HG03159 (cell line): ENCODE measurements at regions not wholly inside any gene's neighbourhood (a gene's known extent, or its start where the extent isn't known, plus 50 kb on each side); places are given as distances from the start of the nearest gene placed in this dataset.

Experiments
- ATAC-seq: cut with Tn5 transposase; IDR thresholded peaks from one replicate; pipeline ENCODE4 v1.9.1; 2021; ENCODE audit warnings: mild to moderate bottlenecking, moderate library complexity; ENCODE audit not compliant: unreplicated experiment

DNA sequence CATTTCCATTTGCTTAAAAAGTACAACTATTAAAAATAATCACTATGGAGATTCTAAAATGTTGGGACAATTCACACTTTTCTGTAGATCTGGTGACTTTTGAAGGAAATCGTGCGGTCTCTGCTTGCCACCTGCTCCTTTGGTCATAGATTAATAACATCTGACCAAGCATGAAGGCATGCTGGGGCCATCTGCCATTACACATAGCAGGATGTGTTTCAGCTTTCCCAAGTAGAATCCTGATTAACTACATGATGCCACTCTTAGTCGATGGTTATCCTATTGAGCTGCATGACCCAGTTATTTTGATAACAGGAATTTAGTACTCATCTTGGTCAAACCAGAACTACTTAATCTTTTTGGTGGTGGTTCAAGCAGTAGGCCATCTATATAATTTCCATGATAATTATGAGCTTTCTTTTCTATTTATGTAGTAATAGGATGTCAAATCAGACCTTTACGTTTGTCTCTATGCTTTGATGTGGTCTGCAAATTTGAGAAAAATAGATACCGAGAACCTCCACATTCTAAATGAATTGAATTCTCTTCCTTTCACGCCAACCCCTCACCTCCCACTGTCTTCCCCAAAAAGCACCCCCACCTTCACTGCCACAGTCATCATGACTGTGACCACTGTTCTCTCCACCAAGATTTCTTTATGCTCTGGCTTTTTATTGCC lies 158.1 kb downstream of the DIPK2A start:
- no peak for ATAC-seq

DNA sequence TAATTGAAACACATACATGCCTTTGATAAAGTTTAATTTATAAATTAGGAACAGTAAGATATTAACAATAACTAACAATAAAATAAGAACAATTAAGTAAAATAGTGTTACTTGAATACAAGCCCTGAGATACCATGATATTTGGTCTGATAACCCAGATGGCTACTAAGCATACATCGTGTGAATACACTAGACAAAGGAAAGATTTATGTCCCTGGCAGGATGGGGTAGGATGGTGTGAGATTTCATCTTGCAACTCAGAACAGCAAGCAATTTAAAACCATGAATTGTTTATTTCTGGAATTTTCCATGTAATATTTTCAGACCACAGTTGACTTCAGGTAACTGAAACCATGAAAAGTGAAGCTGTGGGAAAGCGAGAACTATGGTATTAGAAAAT lies 169.5 kb downstream of the DIPK2A start:
- no peak for ATAC-seq

DNA sequence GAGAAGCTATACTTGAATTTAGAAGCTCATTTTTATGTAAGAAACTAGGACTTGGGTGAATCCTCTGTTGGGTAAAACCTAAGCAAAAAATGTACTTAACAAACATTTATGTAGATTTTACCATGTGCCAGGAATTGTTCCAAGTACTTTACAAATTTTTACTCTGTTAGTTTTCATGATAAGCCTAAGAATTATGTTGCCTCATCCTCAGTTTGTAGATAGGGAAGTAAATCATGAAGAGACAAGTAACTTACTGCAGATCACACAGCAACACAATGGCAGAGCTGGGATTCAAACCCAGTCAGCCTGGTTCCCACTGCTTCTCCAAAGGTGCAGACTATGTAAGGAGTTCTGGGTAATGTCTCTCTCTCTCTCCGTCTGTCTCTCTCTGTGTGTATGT lies 169.9 kb downstream of the DIPK2A start:
- no peak for ATAC-seq

DNA sequence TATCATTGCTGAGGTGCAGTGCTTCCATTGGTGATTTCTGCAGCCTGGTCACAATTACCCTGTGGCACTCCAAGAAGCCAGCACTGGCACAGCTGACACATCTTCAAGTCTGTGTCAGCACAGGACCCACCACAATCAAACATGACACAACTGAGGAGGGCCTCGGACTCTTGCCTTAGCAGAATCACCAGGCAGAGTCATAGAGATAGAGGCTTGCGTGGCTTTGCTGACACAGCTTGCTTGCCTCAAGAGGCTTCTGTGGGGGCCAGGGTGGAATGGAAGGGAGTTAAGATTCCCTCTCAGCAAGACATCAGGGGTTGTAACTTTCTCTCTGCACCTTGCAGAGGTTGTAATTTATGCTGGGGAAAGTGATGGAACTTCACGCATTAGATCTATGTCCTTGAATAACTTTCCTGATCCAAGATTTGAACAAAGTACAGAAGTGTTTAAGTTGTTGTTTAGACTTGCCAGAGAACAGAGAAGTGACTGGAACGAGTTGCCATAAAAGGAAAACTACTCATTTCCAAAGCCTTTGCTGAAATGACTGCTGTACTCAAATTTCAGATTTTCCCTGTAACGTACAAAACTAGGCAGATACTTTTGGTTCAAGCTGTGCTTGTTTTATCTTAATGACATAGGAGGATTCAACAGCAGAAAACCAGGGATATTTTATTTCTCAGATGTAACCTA lies 170.7 kb downstream of the DIPK2A start:
- no peak for ATAC-seq

DNA sequence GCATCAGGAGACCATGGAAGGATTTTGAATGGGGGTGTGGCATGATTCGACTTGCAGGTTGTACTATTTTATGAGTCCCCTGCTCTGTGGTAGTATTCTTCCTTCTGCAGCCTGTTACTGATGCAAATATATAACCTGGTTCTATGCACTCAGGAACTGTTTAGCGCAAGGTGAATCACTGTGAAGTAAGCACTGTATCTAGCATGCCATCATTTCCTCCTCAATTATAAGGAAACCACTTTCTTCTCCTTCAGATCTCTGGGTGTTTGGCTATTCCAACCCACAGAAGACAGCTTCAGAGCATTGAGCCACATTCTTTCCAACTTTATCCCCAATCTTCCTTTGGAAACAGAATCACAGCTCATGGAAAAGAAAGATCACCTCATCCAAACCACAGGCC lies 176.7 kb downstream of the DIPK2A start:
- no peak for ATAC-seq

DNA sequence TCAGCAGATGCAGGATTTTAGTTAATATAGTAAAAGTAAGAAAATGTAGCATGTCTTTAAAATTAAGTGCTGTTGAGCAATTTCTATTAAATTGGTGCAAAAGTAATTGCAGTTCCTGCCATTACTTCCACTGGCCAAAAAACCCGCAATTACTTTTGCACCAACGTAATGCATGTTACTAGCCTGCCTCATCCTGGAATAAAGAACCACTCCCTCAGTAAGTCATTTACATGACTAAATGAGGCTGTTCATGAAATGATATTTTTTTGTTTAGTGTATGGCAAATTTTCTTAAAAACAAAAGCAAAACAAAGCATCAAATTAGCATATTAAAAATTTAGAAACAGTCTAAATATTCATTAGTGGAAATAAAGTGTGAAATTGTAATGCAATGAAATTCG lies 180.4 kb downstream of the DIPK2A start:
- no peak for ATAC-seq

DNA sequence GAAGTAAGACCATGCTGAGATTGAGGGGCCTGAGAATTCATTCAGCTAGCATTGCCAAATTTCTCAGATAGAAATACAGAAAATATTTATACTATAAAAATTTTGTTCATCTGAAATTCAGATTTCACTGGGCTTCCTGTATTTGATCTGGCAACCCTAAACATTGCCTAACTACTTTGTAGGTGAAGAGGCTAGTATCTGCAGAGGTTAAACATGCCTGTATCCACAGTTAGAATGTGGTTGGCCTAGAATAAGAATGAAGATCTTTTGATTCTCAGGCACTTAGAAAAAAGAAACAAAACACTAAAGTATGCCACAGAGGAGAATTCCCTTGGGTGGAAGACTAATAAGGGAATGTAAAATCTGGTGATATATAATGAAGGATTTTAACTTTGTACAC lies 189.0 kb downstream of the DIPK2A start:
- ATAC-seq, result no peak

DNA sequence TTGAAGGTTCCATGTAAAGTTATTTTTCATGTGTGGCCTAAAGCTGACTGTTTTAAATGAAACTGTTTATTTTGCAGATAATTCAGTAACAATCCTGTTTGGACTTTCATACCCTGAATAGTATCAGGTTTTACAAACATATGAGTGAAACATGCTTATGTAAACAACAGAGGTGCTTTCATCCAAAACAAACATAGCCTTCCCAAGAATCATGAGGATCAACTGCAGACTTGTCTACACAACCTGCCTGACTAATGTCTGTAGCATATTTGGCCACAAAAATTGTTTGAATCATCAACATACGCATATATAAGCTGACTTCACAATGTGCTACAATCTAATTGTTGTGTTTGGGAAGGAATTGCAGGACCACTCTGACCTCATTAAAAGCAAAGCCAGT lies 190.4 kb downstream of the DIPK2A start:
- ATAC-seq, result no peak

DNA sequence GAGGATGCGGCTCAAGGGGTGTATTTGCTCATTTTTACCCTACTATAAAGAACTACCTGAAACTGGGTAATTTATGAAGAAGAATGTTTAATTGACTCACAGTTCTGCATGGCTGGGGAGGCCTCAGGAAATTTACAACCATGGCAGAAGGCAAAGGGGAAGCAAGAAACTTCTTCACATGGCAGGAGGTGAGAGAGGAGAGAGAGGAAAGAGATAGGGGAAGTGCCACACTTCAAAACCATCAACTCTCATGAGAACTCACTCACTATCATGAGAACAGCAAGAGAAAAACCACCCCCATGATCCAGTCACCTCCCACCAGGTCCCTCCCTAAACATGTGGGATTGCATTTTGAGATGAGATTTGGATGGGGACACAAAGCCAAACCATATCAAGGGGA lies 192.7 kb downstream of the DIPK2A start:
- no peak for ATAC-seq

DNA sequence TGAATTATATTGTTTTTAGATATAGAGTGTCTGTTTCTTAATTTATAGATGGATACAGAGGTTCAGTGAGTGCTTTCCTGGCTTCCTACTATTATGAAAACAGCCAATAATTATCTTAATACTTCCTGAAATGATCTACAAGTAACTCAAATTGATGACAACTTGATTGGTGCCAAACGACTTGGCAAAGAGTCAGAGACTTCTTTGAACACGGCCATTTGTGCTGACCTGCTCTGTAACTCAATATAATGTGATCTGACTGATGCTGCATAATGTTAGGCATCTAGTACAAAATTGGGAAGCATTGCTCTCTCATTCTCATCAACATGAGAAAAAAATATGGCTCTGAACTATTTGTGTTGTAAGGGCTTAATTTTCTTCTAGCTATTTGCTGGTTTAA lies 193.9 kb downstream of the DIPK2A start:
- no peak for ATAC-seq

DNA sequence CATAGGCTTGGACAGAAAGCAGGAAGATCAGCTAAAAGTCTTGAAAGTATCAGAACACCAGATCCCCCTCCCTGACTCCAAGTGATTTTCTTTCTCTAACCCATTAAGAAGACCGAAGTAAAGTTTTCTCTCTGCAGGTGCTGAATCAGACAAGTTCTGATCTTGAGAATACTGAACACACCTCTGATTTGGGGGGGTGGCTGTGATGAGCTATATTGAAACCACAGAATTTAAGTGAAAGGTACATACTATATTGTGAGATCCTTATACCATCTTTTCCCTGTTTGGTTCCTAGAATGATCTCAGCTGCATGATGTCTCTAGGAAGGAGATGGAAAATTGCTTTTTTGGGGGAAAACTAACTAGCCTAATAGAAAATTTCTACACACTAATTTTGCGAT lies 196.0 kb downstream of the DIPK2A start:
- no peak for ATAC-seq

DNA sequence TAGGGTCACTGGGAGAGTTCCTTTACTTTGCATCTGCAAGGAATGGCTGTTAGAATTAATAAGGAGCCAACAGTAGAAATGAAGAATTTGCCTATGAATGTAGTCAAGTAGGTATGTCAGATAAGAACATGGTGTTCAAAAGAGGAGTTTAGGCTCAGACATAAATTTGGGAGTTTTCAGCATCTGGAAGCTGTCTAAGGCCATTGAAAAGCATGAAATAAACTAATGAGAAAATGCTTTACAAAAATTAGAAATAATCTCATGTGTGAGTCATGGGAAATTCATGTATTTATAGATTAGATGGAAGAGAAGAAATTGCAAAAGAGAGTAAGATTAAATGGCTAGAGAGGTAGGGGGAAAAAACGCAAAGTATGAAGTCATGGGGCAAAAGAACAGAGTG lies 201.9 kb downstream of the DIPK2A start:
- no peak for ATAC-seq

DNA sequence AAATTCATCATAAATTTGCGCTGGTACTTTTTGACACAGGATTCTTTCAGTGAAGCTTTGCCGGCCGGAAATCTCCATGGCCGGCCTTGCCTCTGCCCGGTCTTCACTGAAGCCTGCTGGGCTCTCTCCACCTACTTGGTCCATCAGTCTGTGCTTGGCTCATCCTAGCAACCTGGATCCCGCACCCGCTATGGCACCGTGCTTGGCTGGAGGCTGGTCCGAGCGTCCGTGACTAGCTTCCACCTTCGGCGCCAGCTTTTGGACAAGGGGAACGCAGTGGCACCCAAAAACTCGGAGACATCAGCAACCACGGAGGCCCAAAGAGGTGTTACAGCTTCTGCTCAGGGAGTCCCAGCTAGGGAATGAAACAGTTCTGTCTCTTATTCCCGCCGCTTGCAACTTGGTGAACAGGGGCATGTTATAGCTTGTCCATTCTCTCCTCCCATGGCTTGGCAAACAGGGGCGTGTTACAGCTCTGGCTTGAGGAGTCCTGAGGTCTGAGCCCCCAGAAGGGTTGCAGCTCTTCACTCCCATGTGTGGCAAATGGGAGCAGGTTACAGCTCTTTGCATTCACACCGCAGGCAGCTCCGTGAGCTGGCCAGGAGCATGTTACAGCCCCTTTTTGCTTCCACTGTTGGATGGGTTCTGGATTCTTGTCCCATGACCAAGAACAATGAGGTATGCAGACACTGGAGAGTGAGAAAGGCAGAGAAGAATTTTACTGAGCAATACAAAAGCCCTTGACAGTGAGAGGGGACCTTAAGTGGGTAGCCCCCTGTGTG lies 204.2 kb downstream of the DIPK2A start:
- no peak for ATAC-seq

DNA sequence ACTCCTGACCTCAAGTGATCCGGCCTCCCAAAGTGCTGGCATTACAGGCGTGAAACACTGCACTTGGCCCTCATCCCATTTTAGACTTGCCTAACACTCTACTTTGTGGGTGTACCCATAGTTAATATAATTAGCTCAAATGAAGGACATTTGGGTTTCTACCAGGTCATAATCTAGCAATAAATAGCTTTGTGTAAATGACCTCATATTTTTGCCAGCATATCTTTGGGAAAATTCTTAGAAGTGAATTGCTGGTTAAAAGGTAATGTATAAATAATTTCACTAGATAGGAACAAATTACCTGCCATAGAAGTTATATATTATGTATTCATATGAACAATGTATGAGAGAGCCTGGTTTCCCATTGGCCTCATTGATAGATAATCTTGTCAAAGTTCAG lies 206.0 kb downstream of the DIPK2A start:
- ATAC-seq, result no peak

DNA sequence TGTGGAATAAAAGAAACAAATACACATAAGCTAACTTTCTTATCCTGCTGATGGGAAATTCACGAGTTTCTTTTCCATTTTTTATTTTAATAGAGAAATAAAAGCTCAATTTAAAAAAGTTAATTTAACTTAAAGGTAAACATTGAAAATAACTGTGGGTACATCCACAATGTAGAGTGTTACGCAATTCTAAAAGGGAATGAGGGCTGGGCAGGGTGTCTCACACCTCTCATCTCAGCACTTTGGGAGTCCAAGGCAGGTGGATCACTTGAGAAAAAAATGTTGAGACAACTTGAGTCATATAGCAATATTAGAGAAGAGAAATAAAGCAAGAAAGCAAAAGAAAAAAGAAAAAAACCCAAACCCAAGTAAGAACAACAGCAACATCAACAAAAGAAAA lies 207.0 kb downstream of the DIPK2A start:
- no peak for ATAC-seq

DNA sequence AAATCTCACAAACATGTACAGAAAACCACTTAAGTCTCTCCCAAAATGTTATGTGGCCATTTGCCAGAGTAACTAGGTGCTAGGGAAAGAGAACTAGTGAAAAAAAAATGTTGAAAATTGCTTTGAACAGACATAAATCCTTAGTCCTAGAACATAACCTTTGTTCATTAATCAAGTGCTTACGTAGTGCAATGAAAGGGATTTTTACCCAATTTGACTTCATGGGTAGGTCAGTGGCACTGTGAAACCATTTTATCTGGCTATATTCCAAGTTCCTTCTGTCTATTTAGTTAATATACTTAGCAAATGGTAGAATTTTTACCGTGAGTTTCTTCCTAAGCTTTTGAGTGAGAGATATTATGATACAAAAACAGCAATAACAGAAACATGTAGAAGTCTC lies 209.4 kb downstream of the DIPK2A start:
- no peak for ATAC-seq

DNA sequence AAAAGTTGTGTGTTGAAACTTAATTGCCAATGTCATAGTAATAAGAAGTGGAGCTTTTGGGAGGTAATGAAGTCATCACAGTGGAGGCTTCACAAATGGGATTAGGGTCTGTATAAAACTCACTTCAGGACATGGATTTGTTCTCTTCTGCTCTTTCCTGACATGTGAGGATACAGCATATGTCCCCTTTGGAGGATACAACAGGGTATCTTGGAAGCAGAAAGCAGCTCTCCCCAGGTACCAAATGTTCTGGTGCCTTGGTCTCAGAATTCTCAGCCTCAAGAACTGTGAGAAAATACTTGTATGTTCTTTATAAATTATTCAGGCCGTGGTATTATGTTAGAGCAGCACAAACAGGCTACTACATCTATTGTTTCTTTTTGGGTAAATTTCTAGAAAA lies 210.9 kb downstream of the DIPK2A start:
- ATAC-seq, result no peak

DNA sequence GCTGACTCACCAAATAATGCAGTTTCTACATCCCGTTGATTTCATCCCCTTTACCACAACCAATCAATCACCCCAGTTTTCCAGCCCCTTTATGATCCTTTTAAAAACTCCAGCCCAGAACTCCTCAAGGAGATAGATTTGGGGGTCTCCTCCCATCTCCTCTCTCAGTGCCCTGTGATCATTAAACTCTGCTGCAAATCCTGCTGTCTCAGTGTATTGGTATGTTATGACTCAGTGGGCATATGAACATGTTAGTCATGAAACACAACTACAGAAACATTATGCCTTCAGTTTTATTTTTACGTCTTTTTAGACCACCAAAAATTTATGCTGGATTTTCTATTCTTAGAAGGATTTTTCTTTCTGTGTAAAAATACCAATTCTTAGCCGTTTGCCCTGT lies 213.7 kb downstream of the DIPK2A start:
- no peak for ATAC-seq

DNA sequence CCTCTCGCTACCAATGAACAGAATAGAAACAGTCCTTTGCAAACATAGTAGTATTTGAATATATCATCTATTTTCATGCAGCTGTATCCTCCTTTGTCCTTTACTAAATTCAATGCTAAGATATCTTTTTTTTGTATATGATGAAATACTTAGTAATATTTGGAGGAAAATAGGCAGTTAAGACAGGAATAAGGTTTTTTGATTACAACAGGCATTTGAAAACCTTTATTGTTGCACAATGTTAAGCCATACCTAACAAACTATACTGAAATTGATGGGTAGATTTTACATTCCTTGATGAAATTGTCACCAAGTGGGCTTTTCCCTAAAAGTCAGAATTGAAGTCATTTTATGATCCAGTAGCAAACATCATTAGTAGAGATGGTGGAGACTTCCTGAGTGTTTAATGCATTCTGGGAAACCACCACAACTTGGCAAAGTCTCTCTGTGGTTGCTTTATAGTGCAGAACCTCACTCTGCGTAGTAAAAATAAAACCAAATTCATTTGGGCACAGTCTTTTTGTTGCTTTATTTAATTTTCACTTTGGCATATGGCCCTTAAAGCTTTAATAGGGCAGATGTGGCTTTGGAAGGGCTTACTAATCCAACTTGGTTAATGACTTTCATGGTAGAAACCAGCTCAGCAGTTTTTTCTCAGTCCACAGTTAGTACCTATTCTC lies 216.0 kb downstream of the DIPK2A start:
- no peak for ATAC-seq

DNA sequence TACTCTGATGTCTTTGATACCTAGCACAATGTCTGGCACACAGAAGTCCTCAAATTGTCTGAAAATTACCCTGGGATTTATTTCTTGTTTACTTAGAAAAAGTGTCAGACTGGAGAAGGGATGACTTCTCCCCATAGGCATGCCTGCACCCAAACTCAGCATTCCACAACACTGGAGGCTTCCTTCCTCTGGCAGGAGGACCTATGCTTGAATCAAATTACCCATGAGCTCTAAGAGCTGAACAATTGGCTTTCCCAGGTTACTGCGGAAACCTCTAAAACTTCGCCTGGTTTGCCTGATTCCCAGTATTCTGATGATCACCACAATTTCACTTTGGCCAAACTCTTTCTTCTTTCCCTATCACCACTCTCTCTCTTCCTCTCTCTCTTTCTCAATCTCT lies 217.4 kb downstream of the DIPK2A start:
- no peak for ATAC-seq

DNA sequence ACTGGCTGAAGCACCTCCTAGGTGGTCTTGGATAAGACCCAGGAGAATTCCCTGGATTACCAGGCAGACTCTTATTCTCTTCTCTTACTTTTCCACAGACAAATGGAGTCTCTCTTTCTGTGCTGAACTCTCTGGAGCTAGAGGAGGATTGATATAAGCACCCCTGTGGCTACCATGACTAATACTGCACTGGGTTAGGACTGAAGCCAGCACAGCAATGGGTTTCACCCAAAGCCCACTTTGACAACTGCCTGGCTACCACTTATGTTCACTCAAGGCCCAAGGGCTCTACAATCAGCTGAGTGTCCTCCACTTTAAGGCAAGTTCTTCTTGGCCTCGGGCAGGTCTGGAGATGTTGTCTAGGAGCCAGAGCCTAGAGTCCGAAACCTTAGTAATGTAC lies 225.5 kb downstream of the DIPK2A start:
- ATAC-seq, result no peak

DNA sequence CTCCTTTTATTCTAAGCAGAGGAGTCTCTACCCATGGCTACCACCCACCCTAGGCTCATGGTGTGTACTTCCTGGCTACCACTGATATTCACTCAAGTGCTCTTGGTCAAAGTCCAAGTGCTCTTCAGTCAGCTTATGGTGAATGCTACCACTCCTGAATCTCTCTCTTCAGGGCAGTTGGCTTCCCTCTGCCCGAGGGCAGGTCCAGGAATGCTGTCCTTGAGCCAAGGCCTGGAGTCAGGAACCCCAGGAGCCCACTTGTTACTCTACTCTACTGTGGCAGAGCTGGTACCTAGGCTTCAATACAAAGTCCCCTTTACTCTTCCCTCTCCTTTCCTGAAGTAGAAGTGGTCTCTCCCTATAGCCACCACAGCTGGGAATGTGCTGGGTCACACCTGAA lies 226.0 kb downstream of the DIPK2A start:
- no peak for ATAC-seq
